ENCODE measurements at regions not wholly inside any gene's neighbourhood (a gene's known extent, or its start where the extent isn't known, plus 50 kb on each side); places are given as distances from the start of the nearest gene placed in this dataset.
A peak's percentile ranks its signal among the peaks of the same experiment; 100 is the strongest.

- DNase-seq (ENCODE audit: low spot score), result no peak
Measured at GRCh38 chr14:96143906-96144305, 60.7 kb upstream of the BDKRB2 start.

GRCh38 chr14:96145116-96145864 is 59.3 kb upstream of the BDKRB2 start:
- DNase-seq (ENCODE audit: low spot score), result peak; percentile 62

GRCh38 chr14:96146131-96146771 is 58.4 kb upstream of the BDKRB2 start:
- DNase-seq (ENCODE audit: low spot score), result peak; percentile 83

GRCh38 chr14:96148631-96149030 is 56.0 kb upstream of the BDKRB2 start:
- no peak for DNase-seq (ENCODE audit: low spot score)

- DNase-seq (ENCODE audit: low spot score), result no peak
Measured at GRCh38 chr14:96149131-96149530, 55.5 kb upstream of the BDKRB2 start.

- DNase-seq (ENCODE audit: low spot score), result no peak
Measured at GRCh38 chr14:96150214-96150613, 54.4 kb upstream of the BDKRB2 start.

GRCh38 chr14:96151242-96151641 is 53.4 kb upstream of the BDKRB2 start:
- DNase-seq (ENCODE audit: low spot score), result no peak

GRCh38 chr14:96153003-96153402 is 51.6 kb upstream of the BDKRB2 start:
- no peak for DNase-seq (ENCODE audit: low spot score)

Measured in AG20443 (cell line).